ENCODE measurements at regions not wholly inside any gene's neighbourhood (a gene's known extent, or its start where the extent isn't known, plus 50 kb on each side); places are given as distances from the start of the nearest gene placed in this dataset.

DNA sequence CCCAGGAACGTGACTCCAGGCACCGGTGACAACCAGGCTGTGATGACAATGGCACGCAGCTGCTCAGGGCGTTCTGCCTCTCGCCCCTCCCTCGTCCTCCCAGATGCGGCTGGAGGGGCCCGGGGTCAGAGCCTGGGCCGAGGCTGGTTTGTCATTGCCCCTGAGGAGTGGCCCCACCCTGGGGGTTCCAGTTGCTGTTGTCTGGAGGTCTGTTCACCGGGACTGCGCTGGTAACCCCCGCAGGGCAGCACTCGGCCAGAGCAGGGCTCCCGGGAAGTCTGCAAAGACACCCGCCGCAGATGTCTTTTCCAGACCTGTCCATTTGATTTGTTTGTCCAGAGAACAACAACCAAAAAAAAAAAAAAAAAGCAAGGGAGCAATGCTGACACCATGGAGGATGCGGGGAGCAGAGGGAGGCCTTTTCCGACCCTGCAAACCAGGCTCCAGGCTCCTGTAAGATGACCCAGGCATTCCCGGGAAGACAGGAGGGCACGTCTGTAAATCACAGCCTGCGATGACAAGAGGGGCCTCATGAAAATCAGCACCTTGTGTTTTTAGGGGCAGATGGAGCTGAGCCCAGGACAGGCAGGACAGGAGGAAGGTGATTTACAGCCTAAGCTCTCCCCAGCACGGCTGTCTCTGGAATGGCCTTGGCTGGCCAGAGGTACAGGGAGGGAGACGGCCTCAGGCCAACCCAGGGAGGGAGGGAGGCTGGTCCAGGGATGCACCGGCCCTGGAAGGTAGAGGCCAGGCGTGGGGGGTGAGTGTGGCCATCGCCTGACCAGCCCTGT lies 189.3 kb downstream of the ERMARD start (continued):
- TF ChIP-seq, protein P1, sequence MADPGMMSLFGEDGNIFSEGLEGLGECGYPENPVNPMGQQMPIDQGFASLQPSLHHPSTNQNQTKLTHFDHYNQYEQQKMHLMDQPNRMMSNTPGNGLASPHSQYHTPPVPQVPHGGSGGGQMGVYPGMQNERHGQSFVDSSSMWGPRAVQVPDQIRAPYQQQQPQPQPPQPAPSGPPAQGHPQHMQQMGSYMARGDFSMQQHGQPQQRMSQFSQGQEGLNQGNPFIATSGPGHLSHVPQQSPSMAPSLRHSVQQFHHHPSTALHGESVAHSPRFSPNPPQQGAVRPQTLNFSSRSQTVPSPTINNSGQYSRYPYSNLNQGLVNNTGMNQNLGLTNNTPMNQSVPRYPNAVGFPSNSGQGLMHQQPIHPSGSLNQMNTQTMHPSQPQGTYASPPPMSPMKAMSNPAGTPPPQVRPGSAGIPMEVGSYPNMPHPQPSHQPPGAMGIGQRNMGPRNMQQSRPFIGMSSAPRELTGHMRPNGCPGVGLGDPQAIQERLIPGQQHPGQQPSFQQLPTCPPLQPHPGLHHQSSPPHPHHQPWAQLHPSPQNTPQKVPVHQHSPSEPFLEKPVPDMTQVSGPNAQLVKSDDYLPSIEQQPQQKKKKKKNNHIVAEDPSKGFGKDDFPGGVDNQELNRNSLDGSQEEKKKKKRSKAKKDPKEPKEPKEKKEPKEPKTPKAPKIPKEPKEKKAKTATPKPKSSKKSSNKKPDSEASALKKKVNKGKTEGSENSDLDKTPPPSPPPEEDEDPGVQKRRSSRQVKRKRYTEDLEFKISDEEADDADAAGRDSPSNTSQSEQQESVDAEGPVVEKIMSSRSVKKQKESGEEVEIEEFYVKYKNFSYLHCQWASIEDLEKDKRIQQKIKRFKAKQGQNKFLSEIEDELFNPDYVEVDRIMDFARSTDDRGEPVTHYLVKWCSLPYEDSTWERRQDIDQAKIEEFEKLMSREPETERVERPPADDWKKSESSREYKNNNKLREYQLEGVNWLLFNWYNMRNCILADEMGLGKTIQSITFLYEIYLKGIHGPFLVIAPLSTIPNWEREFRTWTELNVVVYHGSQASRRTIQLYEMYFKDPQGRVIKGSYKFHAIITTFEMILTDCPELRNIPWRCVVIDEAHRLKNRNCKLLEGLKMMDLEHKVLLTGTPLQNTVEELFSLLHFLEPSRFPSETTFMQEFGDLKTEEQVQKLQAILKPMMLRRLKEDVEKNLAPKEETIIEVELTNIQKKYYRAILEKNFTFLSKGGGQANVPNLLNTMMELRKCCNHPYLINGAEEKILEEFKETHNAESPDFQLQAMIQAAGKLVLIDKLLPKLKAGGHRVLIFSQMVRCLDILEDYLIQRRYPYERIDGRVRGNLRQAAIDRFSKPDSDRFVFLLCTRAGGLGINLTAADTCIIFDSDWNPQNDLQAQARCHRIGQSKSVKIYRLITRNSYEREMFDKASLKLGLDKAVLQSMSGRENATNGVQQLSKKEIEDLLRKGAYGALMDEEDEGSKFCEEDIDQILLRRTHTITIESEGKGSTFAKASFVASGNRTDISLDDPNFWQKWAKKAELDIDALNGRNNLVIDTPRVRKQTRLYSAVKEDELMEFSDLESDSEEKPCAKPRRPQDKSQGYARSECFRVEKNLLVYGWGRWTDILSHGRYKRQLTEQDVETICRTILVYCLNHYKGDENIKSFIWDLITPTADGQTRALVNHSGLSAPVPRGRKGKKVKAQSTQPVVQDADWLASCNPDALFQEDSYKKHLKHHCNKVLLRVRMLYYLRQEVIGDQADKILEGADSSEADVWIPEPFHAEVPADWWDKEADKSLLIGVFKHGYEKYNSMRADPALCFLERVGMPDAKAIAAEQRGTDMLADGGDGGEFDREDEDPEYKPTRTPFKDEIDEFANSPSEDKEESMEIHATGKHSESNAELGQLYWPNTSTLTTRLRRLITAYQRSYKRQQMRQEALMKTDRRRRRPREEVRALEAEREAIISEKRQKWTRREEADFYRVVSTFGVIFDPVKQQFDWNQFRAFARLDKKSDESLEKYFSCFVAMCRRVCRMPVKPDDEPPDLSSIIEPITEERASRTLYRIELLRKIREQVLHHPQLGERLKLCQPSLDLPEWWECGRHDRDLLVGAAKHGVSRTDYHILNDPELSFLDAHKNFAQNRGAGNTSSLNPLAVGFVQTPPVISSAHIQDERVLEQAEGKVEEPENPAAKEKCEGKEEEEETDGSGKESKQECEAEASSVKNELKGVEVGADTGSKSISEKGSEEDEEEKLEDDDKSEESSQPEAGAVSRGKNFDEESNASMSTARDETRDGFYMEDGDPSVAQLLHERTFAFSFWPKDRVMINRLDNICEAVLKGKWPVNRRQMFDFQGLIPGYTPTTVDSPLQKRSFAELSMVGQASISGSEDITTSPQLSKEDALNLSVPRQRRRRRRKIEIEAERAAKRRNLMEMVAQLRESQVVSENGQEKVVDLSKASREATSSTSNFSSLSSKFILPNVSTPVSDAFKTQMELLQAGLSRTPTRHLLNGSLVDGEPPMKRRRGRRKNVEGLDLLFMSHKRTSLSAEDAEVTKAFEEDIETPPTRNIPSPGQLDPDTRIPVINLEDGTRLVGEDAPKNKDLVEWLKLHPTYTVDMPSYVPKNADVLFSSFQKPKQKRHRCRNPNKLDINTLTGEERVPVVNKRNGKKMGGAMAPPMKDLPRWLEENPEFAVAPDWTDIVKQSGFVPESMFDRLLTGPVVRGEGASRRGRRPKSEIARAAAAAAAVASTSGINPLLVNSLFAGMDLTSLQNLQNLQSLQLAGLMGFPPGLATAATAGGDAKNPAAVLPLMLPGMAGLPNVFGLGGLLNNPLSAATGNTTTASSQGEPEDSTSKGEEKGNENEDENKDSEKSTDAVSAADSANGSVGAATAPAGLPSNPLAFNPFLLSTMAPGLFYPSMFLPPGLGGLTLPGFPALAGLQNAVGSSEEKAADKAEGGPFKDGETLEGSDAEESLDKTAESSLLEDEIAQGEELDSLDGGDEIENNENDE (IDR thresholded peaks at IDR 0.05; ENCODE audit: insufficient replicate concordance, low read length), result no peak
- no peak for TF ChIP-seq RNF2 (IDR thresholded peaks at IDR 0.05; ENCODE audit: borderline replicate concordance, low read depth, low read length, missing control alignments, poor library complexity, severe bottlenecking)
- no peak for TF ChIP-seq GABPA (IDR thresholded peaks at IDR 0.05; ENCODE audit: borderline replicate concordance, insufficient read depth, low read length)
- TF ChIP-seq TBP (IDR thresholded peaks at IDR 0.05; ENCODE audit: low read depth, low read length), result no peak
- TF ChIP-seq POU5F1 (IDR thresholded peaks at IDR 0.05; ENCODE audit: low read depth, low read length), result no peak
- TF ChIP-seq PHF8 (conservative IDR thresholded peaks at IDR 0.05; ENCODE audit: low read depth, low read length), result no peak

Measured in H1 (cell line).